Fibroblast of mammary gland (primary cell): ENCODE measurements at regions not wholly inside any gene's neighbourhood (a gene's known extent, or its start where the extent isn't known, plus 50 kb on each side); places are given as distances from the start of the nearest gene placed in this dataset.
A peak's percentile ranks its signal among the peaks of the same experiment; 100 is the strongest.
"Not testable (repeated sequence)": the region's sequence is repeated elsewhere in the genome, so short reads cannot be mapped to it uniquely, and the experiment has no call there.

Source experiments
- DNase-seq: peaks from one replicate; pipeline ENCODE4 v3.0.0-alpha.2; 2010; ENCODE audit warnings: low read depth
- H3K4me3 ChIP-seq: 2 replicates; pipeline ENCODE4 v1.5.1; 2011; ENCODE audit warnings: low read depth, mild to moderate bottlenecking, low read length, moderate library complexity; ENCODE audit not compliant: control insufficient read depth
- CTCF ChIP-seq: conservative IDR thresholded peaks from 2 replicates; pipeline ENCODE4 v1.5.1; 2011; ENCODE audit warnings: low read depth, low read length, inconsistent platforms; ENCODE audit not compliant: control insufficient read depth, insufficient read depth

DNA sequence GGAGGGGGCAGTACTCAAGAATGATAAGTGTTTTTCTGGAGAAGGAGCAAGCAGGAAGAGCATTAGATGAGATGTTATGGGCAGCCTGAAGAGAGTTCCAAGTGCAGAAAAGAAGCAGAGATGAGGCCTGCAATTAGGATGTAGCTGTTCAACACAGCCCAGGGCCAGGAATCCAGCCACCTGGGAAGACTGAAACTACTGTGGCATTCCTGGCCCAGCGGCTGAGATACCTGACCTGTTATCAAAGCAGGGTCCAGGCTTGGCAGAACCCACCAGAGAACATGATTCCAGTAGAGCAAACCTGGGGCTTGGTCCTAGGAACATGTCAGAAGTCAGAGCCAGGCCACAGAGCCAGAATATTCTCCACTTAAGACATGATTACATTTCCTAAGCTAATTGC is 73.3 kb upstream of the LRCH1 start:
- TF ChIP-seq CTCF, result no peak
- no peak for DNase-seq
- no peak overlapping the region for H3K4me3 ChIP-seq

DNA sequence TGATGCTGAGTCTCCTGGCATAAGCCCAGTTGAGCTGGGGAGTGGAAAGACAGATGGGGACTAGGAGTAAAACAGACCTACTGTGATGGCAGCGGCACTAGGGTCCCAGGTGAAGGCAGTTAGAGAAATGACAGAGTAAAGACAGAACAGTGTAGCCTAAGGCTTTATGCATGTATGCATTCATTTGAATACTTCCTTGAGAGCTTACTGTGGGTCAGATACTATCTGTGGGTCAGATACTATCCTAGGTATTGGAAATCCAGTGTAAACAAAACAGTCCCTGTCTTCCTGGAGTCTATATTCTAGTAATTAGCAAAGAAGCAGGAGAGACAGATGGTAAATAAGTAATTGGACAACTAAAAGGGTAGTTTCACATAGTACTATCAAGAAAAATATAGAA is 73.7 kb upstream of the LRCH1 start:
- TF ChIP-seq CTCF, result no peak
- no peak overlapping the region for H3K4me3 ChIP-seq
- no peak for DNase-seq

GRCh38 chr13:46478651-46479050 is 74.3 kb upstream of the LRCH1 start:
- DNase-seq, result peak; percentile 22
- TF ChIP-seq CTCF, result no peak

GRCh38 chr13:46476174-46476573 is 76.8 kb upstream of the LRCH1 start:
- TF ChIP-seq CTCF, result no peak
- H3K4me3 ChIP-seq, result no peak overlapping the region
- DNase-seq, result peak; percentile 54

More at GRCh38 chr13:46478651-46479050, 74.3 kb upstream of the LRCH1 start:
- H3K4me3 ChIP-seq, result no peak overlapping the region

- DNase-seq, result peak; percentile 89
- no peak for TF ChIP-seq CTCF
These were observed 77.4 kb upstream of the LRCH1 start for GRCh38 chr13:46475541-46475991.

GRCh38 chr13:46473806-46474205 is 79.2 kb upstream of the LRCH1 start:
- DNase-seq, result no peak
- H3K4me3 ChIP-seq, result no peak overlapping the region
- TF ChIP-seq CTCF, result no peak

More at GRCh38 chr13:46475541-46475991, 77.4 kb upstream of the LRCH1 start:
- no peak overlapping the region for H3K4me3 ChIP-seq

GRCh38 chr13:46472384-46472783 is 80.6 kb upstream of the LRCH1 start:
- no peak for TF ChIP-seq CTCF
- no peak overlapping the region for H3K4me3 ChIP-seq
- DNase-seq, result no peak

GRCh38 chr13:46469699-46470098 is 82.6 kb upstream of the RUBCNL start:
- DNase-seq, result peak; percentile 30
- H3K4me3 ChIP-seq, result not testable (repeated sequence)
